Activated T-cell treated with anti-CD3 and anti-CD28 coated beads for 24 hours (primary cell): ENCODE measurements at regions not wholly inside any gene's neighbourhood (a gene's known extent, or its start where the extent isn't known, plus 50 kb on each side); places are given as distances from the start of the nearest gene placed in this dataset.

Experiments used
- DNase-seq: peaks from one replicate; pipeline ENCODE4 v3.0.0-alpha.2; 2020; ENCODE audit warnings: low read depth

GRCh38 chr4:129167640-129168260, 71.8 kb downstream of the C4orf33 start:
- no peak for DNase-seq

- DNase-seq, result no peak
Observed at GRCh38 chr4:129172181-129172580, 76.2 kb downstream of the C4orf33 start.

GRCh38 chr4:129176864-129177263, 80.9 kb downstream of the C4orf33 start:
- no peak for DNase-seq

GRCh38 chr4:129179276-129179675, 83.3 kb downstream of the C4orf33 start:
- DNase-seq, result no peak

- no peak for DNase-seq
Observed at GRCh38 chr4:129189630-129190029, 93.7 kb downstream of the C4orf33 start.

GRCh38 chr4:129193357-129194100, 97.6 kb downstream of the C4orf33 start:
- no peak for DNase-seq

- no peak for DNase-seq
Observed at GRCh38 chr4:129208481-129208880, 112.5 kb downstream of the C4orf33 start.

GRCh38 chr4:129213692-129214091, 117.7 kb downstream of the C4orf33 start:
- DNase-seq, result no peak

- DNase-seq, result no peak
Observed at GRCh38 chr4:129218360-129218759, 122.4 kb downstream of the C4orf33 start.

- no peak for DNase-seq
Observed at GRCh38 chr4:129218897-129219296, 122.9 kb downstream of the C4orf33 start.

GRCh38 chr4:129220254-129220653, 124.3 kb downstream of the C4orf33 start:
- no peak for DNase-seq

- DNase-seq, result no peak
Observed at GRCh38 chr4:129223945-129224344, 128.0 kb downstream of the C4orf33 start.

- DNase-seq, result no peak
Observed at GRCh38 chr4:129230846-129231245, 134.9 kb downstream of the C4orf33 start.

- no peak for DNase-seq
Observed at GRCh38 chr4:129231945-129232588, 136.1 kb downstream of the C4orf33 start.

- DNase-seq, result no peak
Observed at GRCh38 chr4:129232589-129233337, 136.8 kb downstream of the C4orf33 start.

- DNase-seq, result no peak
Observed at GRCh38 chr4:129233691-129234090, 137.7 kb downstream of the C4orf33 start.

GRCh38 chr4:129236351-129236750, 140.4 kb downstream of the C4orf33 start:
- no peak for DNase-seq

- DNase-seq, result no peak
Observed at GRCh38 chr4:129239088-129239487, 143.1 kb downstream of the C4orf33 start.

- DNase-seq, result no peak
Observed at GRCh38 chr4:129240816-129241215, 144.9 kb downstream of the C4orf33 start.

GRCh38 chr4:129246145-129246544, 150.2 kb downstream of the C4orf33 start:
- DNase-seq, result no peak

- no peak for DNase-seq
Observed at GRCh38 chr4:129246910-129247461, 151.0 kb downstream of the C4orf33 start.

- DNase-seq, result no peak
Observed at GRCh38 chr4:129248621-129249020, 152.7 kb downstream of the C4orf33 start.
